ENCODE measurements at regions not wholly inside any gene's neighbourhood (a gene's known extent, or its start where the extent isn't known, plus 50 kb on each side); places are given as distances from the start of the nearest gene placed in this dataset.
"Not testable (repeated sequence)": the region's sequence is repeated elsewhere in the genome, so short reads cannot be mapped to it uniquely, and the experiment has no call there.

DNA sequence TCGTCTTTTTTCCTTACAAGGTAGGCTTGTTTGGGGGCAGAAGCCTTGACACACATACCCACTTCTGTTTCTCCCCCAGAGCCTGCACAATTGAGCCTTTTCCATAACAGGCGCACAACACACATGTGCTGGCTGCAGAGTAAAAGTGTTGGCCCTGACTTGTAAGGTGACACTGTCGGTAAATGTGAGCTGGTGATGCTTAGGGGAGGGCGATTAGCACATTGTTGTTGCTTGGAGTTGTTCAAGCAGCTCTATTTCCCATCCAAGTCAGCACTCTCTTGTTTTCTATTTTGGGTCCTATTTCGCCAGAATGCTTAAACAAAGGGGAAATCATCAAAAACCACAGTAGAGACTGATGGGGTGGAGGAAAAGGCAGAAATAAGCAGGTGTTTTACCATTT is 51.9 kb upstream of the PTPRJ start:
- no peak for DNase-seq (ENCODE audit: low spot score)

GRCh38 chr11:47924184-47924691 is 56.1 kb upstream of the PTPRJ start:
- DNase-seq (ENCODE audit: low spot score): peak; percentile 66

- peak; percentile 53 for DNase-seq (ENCODE audit: low spot score)
Observed at GRCh38 chr11:47923667-47924066, 56.7 kb upstream of the PTPRJ start.

DNA sequence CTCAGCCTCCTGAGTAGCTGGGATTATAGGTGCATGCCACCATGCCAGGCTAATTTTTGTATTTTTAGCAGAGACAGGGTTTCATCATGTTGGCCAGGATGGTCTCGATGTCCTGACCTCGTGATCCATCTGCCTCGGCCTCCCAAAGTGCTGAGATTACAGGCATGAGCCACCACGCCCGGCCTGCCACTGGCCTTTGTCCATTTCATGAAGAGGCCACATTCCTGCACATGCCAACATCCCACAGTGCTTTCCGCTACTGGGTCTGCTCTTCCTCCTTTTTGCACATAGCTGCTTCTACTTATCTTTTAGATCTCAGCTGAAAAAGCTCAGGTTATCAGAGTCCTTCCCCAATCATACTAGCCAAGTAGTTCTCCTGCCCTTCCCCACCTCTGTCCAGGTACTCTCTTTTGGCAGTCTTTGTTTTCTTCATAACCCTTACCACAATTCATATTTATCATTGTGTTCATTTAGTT is 59.2 kb upstream of the PTPRJ start:
- not testable (repeated sequence) for DNase-seq (ENCODE audit: low spot score)

DNA sequence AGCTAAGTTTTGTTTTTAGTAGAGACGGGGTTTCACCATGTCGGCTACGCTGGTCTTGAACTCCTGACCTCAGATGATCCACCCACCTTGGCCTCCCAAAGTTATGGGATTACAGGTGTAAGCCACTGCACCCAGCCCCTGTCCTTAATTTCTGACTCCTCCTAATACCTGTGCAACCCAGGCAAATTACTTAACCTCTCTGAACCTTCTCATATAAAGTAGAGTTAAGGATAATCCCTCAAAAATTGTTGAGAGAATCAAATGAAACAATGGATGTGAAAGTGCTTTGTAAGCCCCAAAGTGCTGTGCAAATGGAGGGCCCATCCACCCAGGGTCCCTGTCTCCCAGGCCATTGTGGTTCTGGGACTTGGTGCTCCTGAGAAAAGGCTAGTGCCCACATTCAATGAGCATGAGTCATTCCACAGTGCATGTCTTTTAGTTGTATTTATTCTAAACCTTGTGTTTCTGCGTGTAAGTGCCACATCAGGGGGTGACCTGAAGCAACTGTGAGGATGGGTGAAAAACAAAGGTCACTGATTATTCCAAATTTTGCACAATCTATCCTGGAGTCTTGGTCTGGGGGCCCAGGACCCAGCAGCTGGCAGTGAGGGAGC is 61.4 kb upstream of the PTPRJ start:
- no peak for DNase-seq (ENCODE audit: low spot score)

GRCh38 chr11:47918370-47918690 is 62.0 kb upstream of the PTPRJ start:
- no peak for DNase-seq (ENCODE audit: low spot score)

GRCh38 chr11:47917599-47918369 is 62.6 kb upstream of the PTPRJ start:
- peak; percentile 93 for DNase-seq (ENCODE audit: low spot score)

DNA sequence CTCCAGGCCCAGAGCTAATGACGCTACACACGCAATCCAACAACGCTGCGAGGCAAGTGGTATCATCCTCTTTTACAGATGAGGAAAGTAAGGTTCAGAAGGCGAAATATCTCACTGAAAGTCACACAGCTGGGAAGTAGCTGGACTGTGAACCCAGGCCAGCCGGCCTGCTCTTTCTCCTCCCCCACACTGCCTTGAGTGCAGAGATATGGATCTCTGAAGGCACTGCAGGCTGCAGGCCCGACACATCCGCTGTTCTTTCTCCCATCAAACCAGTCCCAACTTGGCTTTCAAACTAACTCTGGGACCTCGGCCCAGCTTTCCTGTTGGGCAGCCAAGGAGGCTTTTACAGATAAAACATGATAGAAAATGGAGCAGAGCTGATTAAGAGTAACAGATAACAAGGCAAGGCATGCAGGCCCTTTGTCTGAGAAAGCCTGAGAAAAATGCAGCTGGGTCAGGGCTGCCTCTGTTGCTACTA is 64.0 kb upstream of the PTPRJ start:
- DNase-seq (ENCODE audit: low spot score): peak; percentile 80

- no peak for DNase-seq (ENCODE audit: low spot score)
Observed at GRCh38 chr11:47915783-47916182, 64.6 kb upstream of the PTPRJ start.

- no peak for DNase-seq (ENCODE audit: low spot score)
Observed at GRCh38 chr11:47915374-47915773, 65.0 kb upstream of the PTPRJ start.

GRCh38 chr11:47914743-47915142 is 65.6 kb upstream of the PTPRJ start:
- no peak for DNase-seq (ENCODE audit: low spot score)

GRCh38 chr11:47913529-47914244 is 65.5 kb upstream of the NUP160 start:
- DNase-seq (ENCODE audit: low spot score): no peak

DNA sequence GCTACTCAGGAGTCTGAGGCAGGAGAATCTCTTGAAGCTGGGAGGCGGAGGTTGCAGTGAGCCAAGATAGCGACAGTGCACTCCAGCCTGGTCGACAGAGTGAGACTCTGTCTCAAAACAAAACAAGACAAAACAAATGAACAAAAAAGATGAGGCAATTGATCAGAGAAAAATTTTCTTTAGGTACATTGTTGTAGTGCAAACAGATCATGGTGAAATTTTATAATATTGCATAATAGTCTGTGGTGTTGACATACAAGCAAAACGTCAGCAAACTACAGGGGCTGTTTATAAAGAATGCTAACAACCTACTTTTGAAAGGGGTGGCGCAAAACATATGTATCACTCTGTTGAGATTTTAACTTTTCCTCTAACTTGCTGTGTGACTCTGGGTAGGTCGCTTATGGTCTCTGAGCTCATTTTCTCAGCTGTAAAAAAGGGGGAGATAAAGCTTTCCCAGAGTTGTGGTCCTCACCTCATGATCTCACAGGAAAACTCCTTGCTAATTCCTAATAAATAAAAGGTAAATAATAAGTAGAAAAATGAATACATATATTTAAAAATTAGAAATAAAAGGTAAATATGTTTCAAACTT is 64.8 kb upstream of the NUP160 start:
- no peak for DNase-seq (ENCODE audit: low spot score)

DNA sequence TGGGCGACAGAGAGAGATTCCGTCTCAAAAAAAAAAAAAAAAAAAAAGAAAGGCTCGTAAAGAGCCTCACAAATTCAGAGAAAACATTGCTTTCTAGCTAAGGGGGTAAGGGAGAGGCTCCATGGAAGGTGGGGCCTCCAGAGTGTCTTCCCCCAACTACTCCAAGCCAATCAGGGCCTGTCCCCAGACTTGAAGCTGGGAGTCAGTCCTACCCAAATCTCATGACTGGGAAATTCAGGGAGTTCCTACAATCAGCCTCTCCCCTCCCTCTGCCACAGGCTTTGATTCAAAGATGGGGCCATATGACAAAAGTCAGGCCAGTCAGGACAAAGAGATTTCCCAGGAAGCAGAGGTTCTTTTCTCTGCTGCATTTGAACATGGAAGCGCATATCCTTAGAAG is 63.0 kb upstream of the NUP160 start:
- no peak for DNase-seq (ENCODE audit: low spot score)

DNA sequence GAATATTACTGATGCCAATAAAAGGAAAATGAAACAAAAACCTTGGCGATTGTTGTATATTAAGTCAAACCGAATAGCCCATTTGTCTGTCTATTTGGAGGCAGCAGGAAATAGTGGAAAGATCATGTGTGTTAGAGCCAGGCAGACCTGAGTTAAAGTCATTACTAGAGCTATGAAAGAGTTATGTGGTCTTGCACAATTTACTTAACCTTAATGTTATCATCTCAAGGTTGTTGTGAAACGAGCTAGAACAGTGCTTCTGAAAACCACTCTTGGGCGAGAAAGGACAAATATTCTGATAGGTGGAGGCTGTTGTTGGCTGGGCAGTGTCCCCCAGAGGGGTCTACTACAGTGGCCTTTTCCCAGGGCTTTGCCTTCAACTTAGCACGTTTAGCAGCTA is 60.0 kb upstream of the NUP160 start:
- DNase-seq (ENCODE audit: low spot score): no peak

DNA sequence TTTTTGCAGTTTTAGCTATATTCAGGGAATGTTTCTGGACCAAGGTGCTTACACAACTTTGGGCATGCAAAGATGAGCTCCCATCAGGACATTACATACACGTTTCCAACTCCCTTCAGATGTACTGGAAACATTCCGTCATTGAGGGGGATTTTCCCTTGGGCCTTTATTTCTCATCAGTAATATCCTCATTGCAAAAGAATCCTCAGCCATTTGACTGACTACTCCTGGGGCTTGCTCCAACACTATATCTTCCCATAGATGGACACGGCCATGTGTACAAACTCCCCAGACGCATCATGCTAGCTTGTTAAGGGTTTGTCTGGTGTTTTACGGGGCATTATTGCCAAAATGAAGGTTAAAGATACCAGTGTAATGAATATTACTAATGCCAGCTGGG is 59.3 kb upstream of the NUP160 start:
- DNase-seq (ENCODE audit: low spot score): no peak

DNA sequence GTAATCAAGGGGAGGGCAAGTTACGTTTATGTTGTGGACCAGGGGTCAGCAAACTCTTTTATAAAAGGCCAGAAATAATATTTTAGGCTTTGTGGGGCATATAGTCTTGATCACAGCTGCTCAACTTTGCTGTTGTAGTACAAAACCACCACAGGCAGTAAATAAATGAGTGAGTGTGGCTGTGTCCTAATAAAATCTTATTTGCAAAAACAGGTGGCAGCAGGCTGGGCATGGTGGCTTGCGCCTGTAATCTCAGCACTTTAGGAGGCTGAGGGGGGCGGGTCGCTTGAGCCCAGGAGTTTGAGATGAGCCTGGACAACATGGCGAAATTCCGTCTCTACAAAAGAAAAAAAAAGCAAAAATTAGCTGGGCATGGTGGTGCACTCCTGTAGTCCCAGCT is 57.9 kb upstream of the NUP160 start:
- DNase-seq (ENCODE audit: low spot score): no peak

GRCh38 chr11:47905358-47906059 is 57.4 kb upstream of the NUP160 start:
- no peak for DNase-seq (ENCODE audit: low spot score)

DNA sequence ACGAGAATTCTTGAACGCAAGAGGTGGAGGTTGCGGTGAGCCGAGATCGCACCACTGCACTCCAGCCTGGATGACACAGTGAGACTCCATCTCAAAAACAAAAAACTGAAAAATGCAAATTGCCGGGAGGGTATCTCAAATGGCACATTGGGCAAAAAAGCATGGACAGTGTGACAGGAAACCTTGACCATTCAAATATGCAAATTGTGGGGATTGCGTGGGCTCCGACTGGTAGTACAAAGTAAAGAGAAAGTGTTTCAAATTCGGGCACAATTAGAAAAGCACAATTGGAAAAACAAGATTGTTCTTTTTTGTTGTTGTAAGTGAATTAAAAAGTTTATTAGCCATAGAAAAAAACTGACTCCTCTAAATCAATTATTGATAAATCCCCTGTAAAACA is 56.7 kb upstream of the NUP160 start:
- DNase-seq (ENCODE audit: low spot score): no peak

DNA sequence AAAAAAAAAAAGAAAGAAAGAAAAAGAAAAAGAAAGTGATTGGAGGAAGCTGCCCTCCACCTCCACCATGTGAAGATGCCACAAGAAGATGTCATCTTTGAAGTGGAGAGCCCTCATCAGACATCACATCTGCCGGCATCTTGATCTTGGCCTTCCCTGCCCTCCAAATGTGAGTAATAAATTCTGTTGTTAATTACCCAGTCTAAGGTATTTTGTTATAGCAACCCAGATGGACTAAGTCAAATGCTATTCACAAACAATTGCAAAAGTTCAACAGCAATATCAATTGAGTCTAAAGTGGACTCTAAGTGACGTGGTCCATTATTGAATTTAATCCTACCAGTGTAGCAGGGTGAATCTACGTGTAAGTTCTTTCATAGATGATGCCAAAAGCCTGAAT is 55.9 kb upstream of the NUP160 start:
- DNase-seq (ENCODE audit: low spot score): no peak

DNA sequence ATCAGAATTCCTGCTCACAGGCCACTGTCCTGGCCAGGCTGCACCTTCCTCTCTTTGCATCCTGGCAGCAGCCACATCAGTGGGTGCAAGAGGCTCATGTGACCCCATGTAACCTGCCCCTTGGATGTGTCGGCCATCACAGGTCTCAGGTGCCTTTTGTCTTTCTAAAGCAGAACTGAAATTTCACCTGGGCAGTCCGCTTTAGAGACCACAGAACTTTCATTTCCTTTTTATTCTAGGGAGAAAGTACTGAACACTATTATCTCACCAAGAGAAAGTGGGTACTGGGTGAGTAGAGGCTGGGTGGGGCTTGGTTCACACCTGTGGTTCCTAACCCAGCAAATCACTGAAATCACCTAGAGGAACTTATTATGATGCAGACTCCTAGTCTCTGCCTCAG is 51.7 kb upstream of the NUP160 start:
- no peak for DNase-seq (ENCODE audit: low spot score)

Data from ureter (tissue), 1 donor.